GM19239 (cell line): ENCODE measurements at regions not wholly inside any gene's neighbourhood (a gene's known extent, or its start where the extent isn't known, plus 50 kb on each side); places are given as distances from the start of the nearest gene placed in this dataset.

Experiments used
- DNase-seq: peaks from one replicate; pipeline ENCODE4 v3.0.0; 2011; ENCODE audit warnings: low spot score; ENCODE audit not compliant: insufficient read length
- FAIRE-seq: peaks from 2 replicates; lab custom pipeline; 2011; peaks lifted over from hg19 to GRCh38; lab: Jason Lieb, UNC

GRCh38 chr20:10724449-10725173 is 50.8 kb upstream of the JAG1 start:
- DNase-seq (no peak), FAIRE-seq (no peak)

- no peak for FAIRE-seq
Observed at GRCh38 chr20:10728873-10729670, 55.3 kb upstream of the JAG1 start.

GRCh38 chr20:10729785-10730184 is 56.0 kb upstream of the JAG1 start:
- FAIRE-seq: no peak
- no peak for DNase-seq

More at GRCh38 chr20:10728873-10729670, 55.3 kb upstream of the JAG1 start:
- DNase-seq: no peak

- FAIRE-seq (no peak), DNase-seq (no peak)
Observed at GRCh38 chr20:10730629-10731183, 56.9 kb upstream of the JAG1 start.

- no peak for FAIRE-seq
- no peak for DNase-seq
Observed at GRCh38 chr20:10731190-10731965, 57.6 kb upstream of the JAG1 start.

- DNase-seq (no peak), FAIRE-seq (no peak)
Observed at GRCh38 chr20:10733122-10733521, 59.3 kb upstream of the JAG1 start.

GRCh38 chr20:10735195-10735949 is 61.6 kb upstream of the JAG1 start:
- DNase-seq (no peak), FAIRE-seq (no peak)

- FAIRE-seq: no peak
- DNase-seq: no peak
Observed at GRCh38 chr20:10739134-10739533, 65.3 kb upstream of the JAG1 start.

- DNase-seq (no peak), FAIRE-seq (no peak)
Observed at GRCh38 chr20:10739566-10739965, 65.8 kb upstream of the JAG1 start.

GRCh38 chr20:10741060-10741459 is 67.3 kb upstream of the JAG1 start:
- DNase-seq: no peak
- no peak for FAIRE-seq

- no peak for DNase-seq
- no peak for FAIRE-seq
Observed at GRCh38 chr20:10745790-10746189, 72.0 kb upstream of the JAG1 start.

- DNase-seq (no peak), FAIRE-seq (no peak)
Observed at GRCh38 chr20:10747019-10747418, 73.2 kb upstream of the JAG1 start.

GRCh38 chr20:10749084-10749483 is 75.3 kb upstream of the JAG1 start:
- DNase-seq (no peak), FAIRE-seq (no peak)

GRCh38 chr20:10752206-10752605 is 78.4 kb upstream of the JAG1 start:
- DNase-seq (no peak), FAIRE-seq (no peak)

GRCh38 chr20:10754824-10755223 is 81.0 kb upstream of the JAG1 start:
- no peak for FAIRE-seq

GRCh38 chr20:10758446-10758845 is 84.6 kb upstream of the JAG1 start:
- FAIRE-seq: no peak

More at GRCh38 chr20:10754824-10755223, 81.0 kb upstream of the JAG1 start:
- no peak for DNase-seq

GRCh38 chr20:10761232-10761631 is 87.4 kb upstream of the JAG1 start:
- FAIRE-seq: no peak

More at GRCh38 chr20:10758446-10758845, 84.6 kb upstream of the JAG1 start:
- no peak for DNase-seq

GRCh38 chr20:10761786-10762185 is 88.0 kb upstream of the JAG1 start:
- no peak for DNase-seq
- FAIRE-seq: no peak

More at GRCh38 chr20:10761232-10761631, 87.4 kb upstream of the JAG1 start:
- DNase-seq: no peak

- FAIRE-seq: no peak
- DNase-seq: no peak
Observed at GRCh38 chr20:10762216-10762615, 88.4 kb upstream of the JAG1 start.

- DNase-seq (no peak), FAIRE-seq (no peak)
Observed at GRCh38 chr20:10763112-10763511, 89.3 kb upstream of the JAG1 start.
